ENCODE measurements at regions not wholly inside any gene's neighbourhood (a gene's known extent, or its start where the extent isn't known, plus 50 kb on each side); places are given as distances from the start of the nearest gene placed in this dataset.

- DNase-seq (ENCODE audit: low read depth), result no peak
- H3K4me3 ChIP-seq (ENCODE audit: low read depth, low read length), result no peak overlapping the region
Measured at GRCh38 chr16:85327731-85328675, 215.7 kb upstream of the CIBAR2 start.

GRCh38 chr16:85328676-85329058, 216.4 kb upstream of the CIBAR2 start:
- H3K4me3 ChIP-seq (ENCODE audit: low read depth, low read length), result no peak overlapping the region
- no peak for DNase-seq (ENCODE audit: low read depth)

DNA sequence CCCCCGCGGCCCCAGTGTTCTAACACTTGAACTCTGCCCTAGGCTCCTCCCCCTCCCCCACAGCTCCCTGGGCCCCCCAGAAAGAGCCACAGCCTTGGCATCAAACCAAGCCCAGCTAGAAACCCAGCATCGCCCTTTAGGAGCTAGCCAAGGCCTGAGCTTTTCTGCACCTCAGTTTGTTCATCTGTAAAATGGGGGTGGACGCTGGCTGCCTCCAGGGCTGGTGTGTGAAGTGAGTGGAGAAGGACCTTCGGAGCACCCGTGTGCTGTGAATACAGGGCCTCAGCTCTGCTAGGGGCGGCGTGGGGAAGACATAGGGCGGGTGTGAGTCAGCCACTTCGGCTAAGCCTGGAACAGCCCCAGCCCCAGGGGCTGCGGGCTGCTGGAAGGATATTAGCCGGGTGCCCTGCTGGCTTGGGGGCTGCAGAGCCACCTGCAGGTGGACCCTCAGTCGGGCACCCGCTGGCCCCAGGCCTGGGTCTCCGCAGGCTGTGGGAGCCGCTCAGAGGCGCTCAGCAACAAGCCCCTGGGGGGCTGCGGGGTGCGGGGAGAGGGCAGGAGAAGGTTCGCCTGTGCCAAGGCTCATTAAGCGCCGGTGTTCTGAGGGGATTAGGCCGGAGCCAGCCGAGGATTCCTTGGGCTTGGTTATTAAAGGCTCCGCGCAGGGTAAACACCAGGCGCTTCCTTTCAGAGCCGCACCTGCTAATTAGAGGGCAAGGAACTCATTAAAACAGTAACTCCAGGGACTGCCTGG, 217.0 kb upstream of the CIBAR2 start:
- no peak overlapping the region for H3K4me3 ChIP-seq (ENCODE audit: low read depth, low read length)
- DNase-seq (ENCODE audit: low read depth), result no peak

DNA sequence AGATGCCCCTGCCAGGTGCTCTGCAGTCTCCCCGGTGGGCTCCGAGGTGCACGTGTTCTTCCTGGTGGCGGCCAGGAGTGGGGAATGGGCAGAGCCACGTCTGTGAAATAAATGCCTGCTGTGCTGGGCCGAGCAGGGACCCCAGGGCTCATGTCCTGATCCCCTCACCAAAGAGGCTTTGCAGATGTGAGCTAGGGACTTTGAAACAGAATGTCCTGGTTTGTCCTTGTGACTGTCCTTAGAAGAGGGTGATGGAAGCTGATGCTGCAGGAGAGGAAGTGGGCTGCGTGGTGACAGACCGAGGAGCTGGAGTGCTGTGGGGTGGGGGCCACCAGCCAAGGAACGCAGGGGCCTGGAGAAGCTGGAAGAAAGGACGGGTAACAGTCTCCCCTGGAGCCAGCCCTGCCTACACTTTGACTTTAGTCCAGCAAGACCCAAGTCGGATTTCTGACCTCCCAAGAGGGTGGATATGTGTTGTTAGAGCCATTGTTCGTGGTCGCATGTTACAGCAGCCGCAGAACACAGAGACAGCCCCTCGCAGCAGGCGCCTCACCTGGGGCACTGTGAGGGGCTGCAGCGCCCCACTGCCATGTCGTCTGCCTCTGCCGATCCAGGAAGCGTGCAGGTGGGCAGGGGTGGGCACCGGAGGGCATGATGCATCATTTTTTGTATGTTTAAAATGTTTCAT, 217.9 kb upstream of the CIBAR2 start:
- no peak for DNase-seq (ENCODE audit: low read depth)
- no peak overlapping the region for H3K4me3 ChIP-seq (ENCODE audit: low read depth, low read length)

- H3K4me3 ChIP-seq (ENCODE audit: low read depth, low read length), result no peak overlapping the region
- peak; percentile 67 for DNase-seq (ENCODE audit: low read depth)
Measured at GRCh38 chr16:85330694-85331188, 218.5 kb upstream of the CIBAR2 start.

DNA sequence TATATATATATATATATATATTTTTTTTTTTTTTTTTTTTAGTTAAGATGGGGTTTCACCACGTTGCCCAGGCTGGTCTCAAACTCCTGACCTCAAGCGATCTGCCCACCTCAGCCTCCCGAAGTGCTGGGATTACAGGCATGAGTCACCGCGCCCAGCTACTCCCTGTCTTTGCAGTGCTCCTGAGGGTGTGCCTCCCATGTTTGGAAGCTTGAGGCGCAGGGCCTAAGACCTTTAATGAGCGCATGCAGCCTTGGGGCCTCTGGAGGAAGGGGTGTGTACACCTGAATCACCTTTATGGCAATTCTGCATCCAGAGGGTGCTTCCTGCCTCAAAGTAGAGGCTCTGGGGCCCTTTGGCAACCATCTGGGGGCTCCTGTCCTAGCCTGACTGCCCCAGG, 219.4 kb upstream of the CIBAR2 start:
- H3K4me3 ChIP-seq (ENCODE audit: low read depth, low read length), result no peak overlapping the region

GRCh38 chr16:85332175-85332574, 219.9 kb upstream of the CIBAR2 start:
- H3K4me3 ChIP-seq (ENCODE audit: low read depth, low read length), result no peak overlapping the region
- DNase-seq (ENCODE audit: low read depth), result no peak

More for the DNA sequence above, 219.4 kb upstream of the CIBAR2 start:
- no peak for DNase-seq (ENCODE audit: low read depth)

DNA sequence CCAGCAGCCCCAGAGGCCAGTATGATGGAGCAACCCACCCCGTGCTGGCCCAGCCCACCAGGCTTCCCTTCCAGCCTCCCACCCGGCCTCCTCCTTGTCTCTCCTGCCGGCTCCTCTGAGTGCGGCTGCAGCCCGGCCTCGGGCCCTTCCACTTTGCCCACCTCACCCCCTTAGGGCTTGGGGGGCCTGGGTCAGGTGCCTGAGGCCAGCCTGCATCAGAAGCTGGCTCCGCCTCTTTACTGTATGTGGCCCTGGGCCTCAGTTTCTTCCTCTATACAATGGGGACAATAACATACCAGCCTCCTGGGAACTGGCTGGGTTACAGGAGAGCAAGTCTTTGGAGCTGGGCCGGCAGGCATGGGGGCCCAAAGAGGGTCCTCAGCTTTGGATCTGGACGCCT, 221.1 kb upstream of the CIBAR2 start:
- no peak overlapping the region for H3K4me3 ChIP-seq (ENCODE audit: low read depth, low read length)
- DNase-seq (ENCODE audit: low read depth), result no peak

DNA sequence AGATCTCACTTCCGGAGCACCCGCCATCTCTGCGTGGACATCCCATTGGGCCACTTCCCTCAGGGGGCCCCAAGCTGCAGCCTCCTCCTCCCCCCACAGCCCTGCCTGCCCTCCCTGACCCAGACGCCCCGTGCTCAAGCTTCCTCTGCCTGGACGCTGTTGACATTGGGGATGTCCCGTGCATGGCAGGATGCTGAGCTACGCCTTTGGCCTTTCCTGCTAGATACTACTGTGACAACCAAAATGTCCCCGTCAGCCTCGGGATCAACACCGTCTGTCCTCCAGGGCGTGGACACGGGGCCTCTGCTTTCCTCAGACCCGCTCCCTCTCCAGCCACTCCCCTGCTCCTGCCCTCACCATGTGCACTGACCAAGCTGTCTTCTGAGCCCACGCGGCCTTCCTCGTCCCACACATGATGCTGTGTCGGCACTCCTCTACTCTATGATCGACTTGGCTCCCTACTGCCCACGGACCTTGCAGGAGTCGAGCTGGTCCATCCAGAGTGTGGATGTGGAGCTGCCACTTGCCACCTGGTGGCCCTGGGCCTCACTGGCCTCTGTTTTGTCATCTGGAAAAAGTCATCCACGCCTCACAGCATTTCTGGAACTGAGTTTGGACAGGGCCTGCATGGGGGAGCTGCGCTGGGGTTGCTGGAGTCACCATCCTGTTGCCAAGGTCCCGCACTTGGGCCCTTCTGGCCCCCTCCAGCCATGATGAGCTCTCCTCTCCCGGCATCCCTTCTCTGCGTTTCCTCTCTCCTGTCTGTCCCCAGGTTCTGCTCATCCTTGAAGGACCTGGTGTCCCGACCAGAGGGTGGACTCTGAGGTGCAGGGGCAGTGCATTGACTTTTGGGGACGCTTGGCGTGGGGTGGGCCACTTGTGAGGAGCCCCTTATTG, 221.7 kb upstream of the CIBAR2 start:
- no peak overlapping the region for H3K4me3 ChIP-seq (ENCODE audit: low read depth, low read length)
- DNase-seq (ENCODE audit: low read depth), result no peak

GRCh38 chr16:85334718-85335583, 222.7 kb upstream of the CIBAR2 start:
- DNase-seq (ENCODE audit: low read depth), result no peak

GRCh38 chr16:85335584-85336491, 223.6 kb upstream of the CIBAR2 start:
- no peak for DNase-seq (ENCODE audit: low read depth)
- H3K4me3 ChIP-seq (ENCODE audit: low read depth, low read length), result no peak overlapping the region

More at GRCh38 chr16:85334718-85335583, 222.7 kb upstream of the CIBAR2 start:
- no peak overlapping the region for H3K4me3 ChIP-seq (ENCODE audit: low read depth, low read length)

DNA sequence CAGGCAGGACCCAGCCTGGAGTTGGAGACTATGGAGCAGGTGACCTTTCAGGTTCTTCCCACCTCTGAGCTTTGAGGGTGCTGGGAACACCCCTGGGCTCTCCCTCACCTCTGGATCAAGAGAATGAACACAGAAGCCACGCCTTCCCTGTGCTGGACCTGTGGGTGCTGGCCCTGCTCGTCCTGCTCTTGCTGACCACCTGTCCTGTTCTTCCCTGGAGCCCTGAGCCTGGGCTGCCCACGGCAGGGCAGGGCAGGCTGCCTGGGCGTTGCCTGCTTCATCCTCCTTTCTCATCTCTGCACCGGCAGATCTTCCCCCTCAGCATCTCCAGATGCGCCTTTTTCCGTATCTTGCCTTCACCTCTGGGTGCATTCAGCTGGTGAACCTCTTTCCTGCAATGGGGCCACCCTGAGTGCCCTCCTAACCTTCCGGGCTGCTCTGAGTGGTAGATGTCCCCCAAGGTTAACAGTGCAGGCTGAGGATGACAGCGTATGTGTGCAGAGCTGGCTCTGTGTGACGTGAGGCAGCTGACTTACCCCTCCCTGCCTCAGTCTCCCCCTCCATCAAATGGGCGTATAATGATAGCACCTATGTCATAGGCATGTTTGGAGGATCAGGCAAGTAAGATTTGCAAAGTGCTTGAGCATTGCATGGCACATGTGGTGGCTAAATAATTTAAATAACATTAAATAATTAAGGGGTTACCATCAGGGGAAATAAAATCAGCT, 225.8 kb upstream of the CIBAR2 start:
- DNase-seq (ENCODE audit: low read depth), result no peak
- no peak overlapping the region for H3K4me3 ChIP-seq (ENCODE audit: low read depth, low read length)

- no peak for DNase-seq (ENCODE audit: low read depth)
- H3K4me3 ChIP-seq (ENCODE audit: low read depth, low read length), result no peak overlapping the region
Measured at GRCh38 chr16:85338638-85338982, 226.3 kb upstream of the CIBAR2 start.

DNA sequence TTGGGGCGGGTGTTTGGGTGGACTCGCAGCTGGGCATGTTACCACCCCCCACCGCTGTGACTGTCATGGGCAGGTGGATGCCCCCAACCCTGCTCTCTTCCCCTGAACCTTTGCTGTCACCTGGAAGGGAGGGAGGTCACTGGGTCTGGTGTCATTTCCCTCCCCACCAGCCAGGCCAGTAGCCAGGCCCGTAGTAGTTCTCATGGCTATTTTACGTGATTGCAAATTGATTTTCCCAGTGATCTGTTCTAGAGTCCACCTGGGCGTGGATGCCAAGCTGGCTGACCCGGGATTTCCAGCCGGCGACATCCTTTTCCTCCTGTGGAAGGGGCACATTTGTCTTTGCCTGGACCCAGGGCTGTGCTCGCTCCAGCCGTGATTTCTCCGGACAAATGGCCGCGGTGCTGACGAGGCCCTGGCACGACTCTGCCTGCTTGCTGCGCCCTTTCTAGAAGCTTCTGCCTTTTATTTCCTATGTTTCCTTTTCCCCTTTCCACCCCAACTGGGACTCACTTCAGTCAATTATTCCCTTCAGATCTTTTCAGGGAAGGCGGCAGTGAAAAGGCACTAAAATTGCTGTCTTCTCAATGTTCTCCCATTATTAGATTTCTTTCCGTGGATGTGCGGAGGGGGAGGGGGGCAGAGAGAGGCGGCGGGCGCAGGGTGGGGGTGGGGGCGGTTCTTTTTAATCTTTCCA, 226.9 kb upstream of the CIBAR2 start:
- no peak overlapping the region for H3K4me3 ChIP-seq (ENCODE audit: low read depth, low read length)
- no peak for DNase-seq (ENCODE audit: low read depth)

DNA sequence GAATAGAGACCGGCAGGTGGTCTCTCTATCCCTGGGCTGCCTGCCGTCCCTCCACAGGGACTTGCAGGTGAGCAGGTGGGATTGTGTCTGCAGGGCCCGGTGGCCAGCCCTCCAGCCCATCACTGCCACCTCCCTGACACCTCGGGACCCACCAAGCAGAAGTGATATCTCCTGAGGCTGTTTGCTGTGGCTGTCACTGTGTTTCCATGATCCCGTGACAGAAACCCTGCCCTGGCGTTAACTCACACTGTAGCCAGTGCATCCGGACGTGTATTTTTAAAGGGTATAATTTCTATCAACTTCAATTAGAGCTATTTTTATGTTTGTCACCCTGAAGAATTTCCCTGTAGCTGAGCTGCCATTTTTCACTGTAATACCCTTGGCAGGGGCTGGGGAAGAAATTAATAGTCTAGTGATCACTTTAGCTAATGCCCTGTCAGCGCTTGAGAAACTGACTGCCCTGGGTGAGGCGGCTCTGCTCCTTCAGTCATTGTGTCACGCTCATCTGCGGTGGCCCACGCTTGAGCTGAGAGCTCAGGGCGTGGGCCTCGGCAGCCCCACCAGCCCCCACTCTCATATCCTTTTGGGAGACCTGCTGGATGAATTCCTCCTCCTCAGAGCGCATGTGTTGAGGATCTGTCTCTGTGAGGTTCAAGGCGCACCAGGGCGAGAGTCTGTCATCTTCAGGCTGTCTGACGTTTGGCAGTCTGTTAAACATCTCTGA, 229.9 kb upstream of the CIBAR2 start:
- H3K4me3 ChIP-seq (ENCODE audit: low read depth, low read length), result no peak overlapping the region
- DNase-seq (ENCODE audit: low read depth), result no peak

Data from skeletal muscle cell (primary cell).